Cardiac muscle cell (in vitro differentiated cells and primary cell): ENCODE measurements at regions not wholly inside any gene's neighbourhood (a gene's known extent, or its start where the extent isn't known, plus 50 kb on each side); places are given as distances from the start of the nearest gene placed in this dataset.

Experiments used
- DNase-seq, 2 donors: peaks; one replicate each; pipeline versions ENCODE4 v3.0.0 to v3.0.0-alpha.2; 2010 to 2017; ENCODE audit warnings: low read depth in 1 of 2, low spot score in 1 of 2
- H3K27ac ChIP-seq: fragments of 200-600 bp; sonication (generic); 2 replicates; pipeline ENCODE4 v1.5.1; 2016
- H3K27me3 ChIP-seq: fragments of 200-600 bp; sonication (generic); 2 replicates; pipeline ENCODE4 v1.6.0; 2016; ENCODE audit warnings: control low read depth
- H3K36me3 ChIP-seq: fragments of 200-600 bp; sonication (generic); 2 replicates; pipeline ENCODE4 v1.5.1; 2016; ENCODE audit warnings: control low read depth
- H3K4me1 ChIP-seq: fragments of 200-600 bp; sonication (generic); 2 replicates; pipeline ENCODE4 v1.8.1; 2017; ENCODE audit warnings: low read depth, mild to moderate bottlenecking, mixed run types
- H3K4me3 ChIP-seq: fragments of 200-600 bp; sonication (generic); 2 replicates; pipeline ENCODE4 v1.5.1; 2016; ENCODE audit warnings: mild to moderate bottlenecking
- H3K9me3 ChIP-seq: fragments of 200-600 bp; sonication (generic); 2 replicates; pipeline ENCODE4 v1.5.1; 2017; ENCODE audit warnings: low read depth, mild to moderate bottlenecking, control low read depth
- TF ChIP-seq, protein P1 (sequence below): IDR thresholded peaks from 2 replicates; pipeline ENCODE4 v1.5.1; 2012; ENCODE audit warnings: low read depth, mild to moderate bottlenecking, low read length

DNA sequence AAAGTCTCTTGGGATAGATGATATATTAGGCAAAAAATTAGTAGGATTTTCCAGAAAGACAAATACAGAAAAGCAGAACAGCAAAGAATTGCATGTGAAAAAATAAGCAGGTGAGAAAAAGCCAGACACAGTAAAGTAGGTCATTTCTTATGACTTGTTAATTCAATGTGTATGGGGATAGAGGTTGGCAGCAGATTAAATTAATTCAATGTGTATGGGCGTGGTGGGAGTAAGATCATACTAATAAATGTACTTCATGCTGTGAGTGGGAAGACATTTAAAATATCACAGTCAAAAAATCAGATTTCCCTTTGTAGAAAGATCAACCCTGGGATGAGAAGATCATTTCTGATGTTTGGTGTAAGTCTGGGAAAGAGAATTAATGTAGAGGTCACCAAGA, 1146.4 kb upstream of the INTU start:
- DNase-seq: no peak
- Histone ChIP-seq H3K9me3 (no peaks in the 10 kb centered on the region), H3K27me3 (no peaks in the 10 kb centered on the region), H3K4me1 (no peaks in the 10 kb centered on the region), H3K27ac (no peak overlapping the region), H3K4me3 (no peak overlapping the region), H3K36me3 (no peaks in the 10 kb centered on the region)
- TF ChIP-seq, protein P1, sequence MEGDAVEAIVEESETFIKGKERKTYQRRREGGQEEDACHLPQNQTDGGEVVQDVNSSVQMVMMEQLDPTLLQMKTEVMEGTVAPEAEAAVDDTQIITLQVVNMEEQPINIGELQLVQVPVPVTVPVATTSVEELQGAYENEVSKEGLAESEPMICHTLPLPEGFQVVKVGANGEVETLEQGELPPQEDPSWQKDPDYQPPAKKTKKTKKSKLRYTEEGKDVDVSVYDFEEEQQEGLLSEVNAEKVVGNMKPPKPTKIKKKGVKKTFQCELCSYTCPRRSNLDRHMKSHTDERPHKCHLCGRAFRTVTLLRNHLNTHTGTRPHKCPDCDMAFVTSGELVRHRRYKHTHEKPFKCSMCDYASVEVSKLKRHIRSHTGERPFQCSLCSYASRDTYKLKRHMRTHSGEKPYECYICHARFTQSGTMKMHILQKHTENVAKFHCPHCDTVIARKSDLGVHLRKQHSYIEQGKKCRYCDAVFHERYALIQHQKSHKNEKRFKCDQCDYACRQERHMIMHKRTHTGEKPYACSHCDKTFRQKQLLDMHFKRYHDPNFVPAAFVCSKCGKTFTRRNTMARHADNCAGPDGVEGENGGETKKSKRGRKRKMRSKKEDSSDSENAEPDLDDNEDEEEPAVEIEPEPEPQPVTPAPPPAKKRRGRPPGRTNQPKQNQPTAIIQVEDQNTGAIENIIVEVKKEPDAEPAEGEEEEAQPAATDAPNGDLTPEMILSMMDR: no peak

DNA sequence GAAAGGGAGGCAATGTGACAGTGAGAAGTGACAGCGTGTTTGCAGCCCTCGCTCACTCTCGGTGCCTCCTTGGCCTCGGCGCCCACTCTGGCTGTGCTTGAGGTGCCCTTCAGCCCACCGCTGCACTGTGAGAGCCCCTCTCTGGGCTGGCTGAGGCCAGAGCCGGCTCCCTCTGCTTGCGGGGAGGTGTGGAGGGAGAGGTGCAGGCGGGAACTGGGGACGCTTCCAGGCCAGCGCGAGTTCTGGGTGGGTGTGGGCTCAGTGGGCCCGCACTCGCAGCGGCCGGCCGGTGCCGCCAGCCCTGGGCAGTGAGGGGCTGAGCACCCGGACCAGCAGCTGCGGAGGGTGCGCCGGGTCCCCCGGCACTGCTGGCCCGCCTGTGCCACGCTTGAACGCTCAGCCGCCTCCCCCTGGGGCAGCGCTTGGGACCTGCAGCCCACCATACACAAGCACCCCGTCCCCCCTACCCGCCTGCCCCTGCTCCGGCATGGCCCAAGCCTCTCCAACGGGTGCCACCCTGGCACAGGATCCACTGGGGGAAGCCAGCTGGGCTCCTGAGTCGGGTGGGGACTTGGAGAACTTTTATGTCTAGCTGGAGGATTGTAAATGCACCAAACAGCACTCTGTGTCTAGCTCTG, 1142.8 kb upstream of the INTU start:
- TF ChIP-seq, protein P1: no peak
- Histone ChIP-seq H3K9me3 (no peaks in the 10 kb centered on the region), H3K27ac (no peak overlapping the region), H3K36me3 (no peaks in the 10 kb centered on the region), H3K4me1 (no peaks in the 10 kb centered on the region), H3K27me3 (no peaks in the 10 kb centered on the region), H3K4me3 (no peak overlapping the region)
- no peak for DNase-seq

DNA sequence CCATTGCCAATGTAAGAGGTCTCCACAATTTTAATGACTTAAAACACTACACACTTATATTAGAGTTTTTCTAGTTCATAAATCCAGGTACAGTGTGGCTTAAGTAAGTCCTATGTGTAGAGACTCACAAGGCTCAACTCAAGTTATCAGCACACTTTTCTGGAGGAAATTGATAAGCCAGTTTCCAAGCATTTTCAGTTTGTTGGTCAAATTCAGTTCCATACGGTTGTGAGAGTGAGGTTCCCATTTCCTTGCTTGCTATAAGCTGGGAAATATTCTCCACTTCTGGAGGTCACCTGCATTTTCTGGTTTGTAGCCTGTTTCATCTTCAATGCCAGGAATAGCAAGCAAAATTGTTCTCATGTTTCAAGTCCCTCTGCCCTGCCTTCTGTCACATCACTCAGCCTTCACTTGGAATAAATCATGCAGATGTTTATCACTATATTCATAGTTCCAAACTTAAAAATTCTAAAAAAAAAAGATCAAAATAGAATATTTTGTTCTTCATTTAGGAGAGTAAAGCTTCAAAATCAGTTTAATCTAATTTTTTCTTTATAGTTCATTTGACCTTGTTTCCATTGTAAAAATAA, 1137.5 kb upstream of the INTU start:
- Histone ChIP-seq H3K36me3 (no peaks in the 10 kb centered on the region), H3K4me1 (no peaks in the 10 kb centered on the region), H3K9me3 (no peaks in the 10 kb centered on the region), H3K4me3 (no peak overlapping the region), H3K27ac (no peak overlapping the region), H3K27me3 (no peaks in the 10 kb centered on the region)
- DNase-seq: no peak
- TF ChIP-seq, protein P1: no peak

DNA sequence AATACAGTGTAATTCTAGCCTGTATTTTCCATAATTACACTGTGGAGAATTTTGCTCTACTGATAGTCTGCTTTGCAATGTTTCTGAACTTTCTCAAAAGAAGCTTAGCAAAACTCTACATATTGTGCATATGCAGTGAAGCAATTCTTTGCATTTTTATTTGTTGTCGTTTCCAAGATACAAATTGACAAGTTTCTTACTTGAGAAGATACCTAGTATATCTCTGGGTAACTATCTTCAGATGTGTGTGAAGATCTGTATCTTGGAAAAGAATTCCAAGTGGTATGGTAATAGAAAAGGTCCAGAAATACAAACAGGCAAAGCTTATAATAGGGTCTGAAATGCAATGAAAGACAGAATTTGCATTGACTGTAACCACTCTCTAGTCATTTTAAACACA, 1119.8 kb upstream of the INTU start:
- Histone ChIP-seq H3K4me3 (no peak overlapping the region), H3K36me3 (no peaks in the 10 kb centered on the region), H3K4me1 (no peaks in the 10 kb centered on the region), H3K27me3 (no peaks in the 10 kb centered on the region), H3K9me3 (no peaks in the 10 kb centered on the region), H3K27ac (no peak overlapping the region)
- no peak for DNase-seq
- TF ChIP-seq, protein P1: no peak

DNA sequence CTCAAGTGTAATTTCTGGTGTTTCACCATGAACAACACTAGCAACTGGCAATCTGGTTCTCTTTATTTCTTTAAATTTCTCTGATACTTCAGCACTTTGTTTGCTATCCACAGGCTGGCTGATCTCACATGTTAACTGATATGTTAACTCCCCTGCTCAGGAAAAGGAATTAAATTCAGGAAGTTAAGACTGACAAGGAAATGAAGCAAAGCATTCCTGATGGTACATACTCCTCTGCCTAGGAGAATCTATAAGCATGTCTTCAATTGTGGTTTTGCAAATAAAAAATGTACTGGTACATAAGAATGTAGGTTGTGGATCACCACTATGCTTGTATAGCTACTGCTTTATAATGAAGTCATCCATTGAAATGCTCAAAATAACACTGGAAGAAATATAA, 1119.2 kb upstream of the INTU start:
- H3K27ac ChIP-seq: no peak overlapping the region
- H3K4me1 ChIP-seq: no peaks in the 10 kb centered on the region
- no peaks in the 10 kb centered on the region for H3K36me3 ChIP-seq
- H3K27me3 ChIP-seq: no peaks in the 10 kb centered on the region
- no peaks in the 10 kb centered on the region for H3K9me3 ChIP-seq
- DNase-seq: peak; percentile 1 to 5
- H3K4me3 ChIP-seq: no peak overlapping the region
- TF ChIP-seq, protein P1: no peak
